Activated gamma-delta T cell treated with Interleukin-2 at 50 U/mL for 16 hours (primary cell): ENCODE measurements at regions not wholly inside any gene's neighbourhood (a gene's known extent, or its start where the extent isn't known, plus 50 kb on each side); places are given as distances from the start of the nearest gene placed in this dataset.

ENCODE experiments used
- DNase-seq: peaks from one replicate; pipeline ENCODE4 v3.0.0-alpha.2; 2020

DNA sequence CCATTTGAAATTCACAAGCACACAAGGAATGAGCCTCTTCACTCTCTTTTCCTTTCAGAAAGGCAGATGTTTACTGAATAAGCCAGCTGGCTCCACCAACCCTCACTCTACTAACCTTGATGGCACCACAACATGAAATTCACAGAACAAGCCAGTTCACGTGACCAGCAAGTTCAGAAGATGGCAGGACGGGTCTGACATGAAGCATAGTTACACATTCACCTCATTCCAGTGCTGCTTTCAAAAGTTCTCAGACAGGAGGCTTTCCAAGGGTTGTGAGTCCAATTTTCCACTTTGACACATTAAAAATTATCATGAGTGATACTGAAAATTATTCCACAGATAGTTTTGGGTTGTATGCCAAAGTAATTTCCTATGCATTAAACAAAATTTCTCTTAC is 74.2 kb upstream of the MBOAT2 start:
- no peak for DNase-seq

DNA sequence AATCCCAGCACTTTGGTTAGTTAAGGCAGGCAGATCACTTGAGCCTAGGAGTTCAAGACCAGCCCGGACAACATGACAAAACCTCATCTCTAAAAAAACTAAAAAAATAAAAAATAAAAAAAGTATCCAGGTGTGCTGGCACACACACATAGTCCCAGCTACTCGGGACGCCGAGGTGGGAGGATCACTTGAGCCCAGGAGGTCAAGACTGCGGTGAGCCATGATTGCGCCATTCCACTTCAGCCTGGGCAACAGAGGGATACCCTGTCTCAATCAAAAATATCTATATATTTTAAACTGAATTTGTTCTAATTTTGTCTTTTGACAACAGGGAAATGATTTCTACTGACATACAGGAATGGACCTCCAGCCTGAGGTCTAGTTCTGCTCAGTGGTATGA is 73.3 kb upstream of the MBOAT2 start:
- DNase-seq: no peak

GRCh38 chr2:9076210-9076609 is 72.7 kb upstream of the MBOAT2 start:
- DNase-seq: no peak

- no peak for DNase-seq
Measured at GRCh38 chr2:9074930-9075329, 71.4 kb upstream of the MBOAT2 start.

DNA sequence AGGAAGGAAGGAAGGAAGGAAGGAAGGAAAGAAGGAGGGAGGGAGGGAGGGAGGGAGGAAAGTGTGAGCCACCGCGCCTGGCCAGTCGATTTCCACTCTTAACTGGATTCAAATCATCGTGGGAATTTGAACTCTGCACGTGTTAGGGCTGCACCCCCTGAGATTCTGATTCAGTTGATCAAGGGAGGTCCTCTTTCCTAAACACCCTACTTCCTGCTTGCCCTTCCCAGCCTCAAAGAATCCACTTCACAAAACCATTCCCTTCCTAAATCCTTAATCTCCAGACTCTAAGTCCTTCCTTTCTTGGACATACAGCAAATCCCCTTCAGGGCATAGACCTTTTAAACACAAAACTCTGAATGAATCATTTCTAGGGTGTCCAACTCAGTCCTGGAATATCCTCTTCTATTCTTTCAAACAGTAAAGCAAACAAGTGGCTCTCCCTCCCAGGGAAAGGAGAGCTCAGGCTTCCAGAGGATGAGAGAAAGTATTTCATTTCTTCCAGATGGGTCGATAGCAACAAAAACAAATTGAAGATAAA is 68.2 kb upstream of the MBOAT2 start:
- no peak for DNase-seq

GRCh38 chr2:9071032-9071431 is 67.5 kb upstream of the MBOAT2 start:
- DNase-seq: no peak

GRCh38 chr2:9069543-9069942 is 66.1 kb upstream of the MBOAT2 start:
- no peak for DNase-seq

- no peak for DNase-seq
Measured at GRCh38 chr2:9065901-9066300, 62.4 kb upstream of the MBOAT2 start.

DNA sequence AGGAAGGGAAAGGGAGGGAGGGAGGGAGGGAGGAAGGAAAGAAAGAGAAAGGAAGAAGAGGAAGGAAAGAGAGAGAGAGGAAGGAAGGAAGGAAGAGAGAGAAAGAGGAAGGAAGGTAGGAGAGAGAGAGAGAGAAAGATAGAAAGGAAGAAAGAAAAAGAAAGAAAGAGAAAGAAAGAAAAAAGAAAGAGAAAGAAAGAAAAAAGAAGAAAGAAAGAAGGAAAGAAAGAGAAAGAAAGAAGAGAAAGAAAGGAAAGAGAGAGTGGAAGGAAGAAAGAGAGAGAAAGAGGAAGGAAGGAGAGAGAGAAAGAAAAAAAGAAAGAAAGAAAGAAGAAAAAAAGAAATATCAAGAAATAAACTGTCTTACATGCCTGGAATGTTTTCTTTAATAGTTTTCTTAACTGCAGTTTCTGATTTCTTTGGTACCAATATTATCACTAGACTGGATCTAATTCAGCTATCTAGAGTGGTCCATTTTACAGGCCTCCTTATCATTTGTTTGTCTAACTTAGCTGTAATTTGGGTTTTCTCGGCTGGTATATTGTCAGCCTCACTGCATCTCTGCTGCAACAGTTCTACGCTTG is 59.6 kb upstream of the MBOAT2 start:
- no peak for DNase-seq

DNA sequence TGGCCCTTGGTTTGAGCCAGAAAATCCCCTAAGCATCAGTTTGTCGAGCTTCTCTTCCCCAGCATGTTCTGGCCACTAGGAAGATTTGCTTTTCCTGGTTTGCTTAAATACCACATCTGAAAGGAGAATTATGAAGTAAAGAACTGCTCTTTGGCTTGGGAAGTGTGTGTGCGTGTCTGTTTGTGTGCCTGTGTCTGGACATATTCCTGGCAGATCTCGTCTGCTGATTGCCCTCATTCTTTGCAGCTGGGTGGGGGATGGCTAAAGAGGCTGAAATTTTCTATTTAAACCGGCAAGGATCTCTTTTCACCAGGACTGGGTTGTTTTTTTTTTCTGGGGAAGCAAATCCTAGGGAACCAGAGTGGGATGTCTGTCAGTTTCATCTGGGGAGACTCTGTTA is 57.3 kb upstream of the MBOAT2 start:
- no peak for DNase-seq

- no peak for DNase-seq
Measured at GRCh38 chr2:9057939-9058761, 54.7 kb upstream of the MBOAT2 start.

- DNase-seq: no peak
Measured at GRCh38 chr2:9055471-9055870, 52.0 kb upstream of the MBOAT2 start.

DNA sequence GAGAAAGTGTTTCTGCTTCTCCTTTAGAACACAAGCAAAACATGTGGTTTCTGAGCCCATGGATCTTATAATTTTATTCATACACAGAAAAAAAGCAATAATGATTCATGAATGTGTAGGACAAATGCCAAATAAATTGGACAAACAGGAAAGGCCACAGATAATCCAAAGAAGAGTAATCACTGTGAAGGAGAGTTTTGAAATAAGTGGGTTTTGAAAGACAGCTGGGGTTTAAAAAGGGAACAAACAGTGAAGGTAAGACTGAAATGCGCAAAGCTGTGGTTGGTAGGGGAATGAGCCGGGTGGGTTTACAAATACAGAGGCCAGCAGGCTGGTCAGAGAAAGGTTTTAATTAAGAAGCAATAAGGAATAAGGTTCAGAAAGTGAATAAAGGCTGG is 50.0 kb upstream of the MBOAT2 start:
- DNase-seq: no peak
